Loucy (cell line): ENCODE measurements at regions not wholly inside any gene's neighbourhood (a gene's known extent, or its start where the extent isn't known, plus 50 kb on each side); places are given as distances from the start of the nearest gene placed in this dataset.

Source experiments
- EZH2phosphoT487 ChIP-seq: fragments of 200-600 bp; IDR thresholded peaks from 2 replicates; pipeline ENCODE4 v1.6.1; 2018; ENCODE audit warnings: antibody characterized with exemption, mild to moderate bottlenecking, moderate library complexity, borderline replicate concordance
- TF ChIP-seq, protein P1 (sequence below): fragments of 200-600 bp; sonication (generic); conservative IDR thresholded peaks from 2 replicates; pipeline ENCODE4 v1.5.1; 2014; ENCODE audit warnings: mild to moderate bottlenecking, antibody characterized with exemption, low read length

DNA sequence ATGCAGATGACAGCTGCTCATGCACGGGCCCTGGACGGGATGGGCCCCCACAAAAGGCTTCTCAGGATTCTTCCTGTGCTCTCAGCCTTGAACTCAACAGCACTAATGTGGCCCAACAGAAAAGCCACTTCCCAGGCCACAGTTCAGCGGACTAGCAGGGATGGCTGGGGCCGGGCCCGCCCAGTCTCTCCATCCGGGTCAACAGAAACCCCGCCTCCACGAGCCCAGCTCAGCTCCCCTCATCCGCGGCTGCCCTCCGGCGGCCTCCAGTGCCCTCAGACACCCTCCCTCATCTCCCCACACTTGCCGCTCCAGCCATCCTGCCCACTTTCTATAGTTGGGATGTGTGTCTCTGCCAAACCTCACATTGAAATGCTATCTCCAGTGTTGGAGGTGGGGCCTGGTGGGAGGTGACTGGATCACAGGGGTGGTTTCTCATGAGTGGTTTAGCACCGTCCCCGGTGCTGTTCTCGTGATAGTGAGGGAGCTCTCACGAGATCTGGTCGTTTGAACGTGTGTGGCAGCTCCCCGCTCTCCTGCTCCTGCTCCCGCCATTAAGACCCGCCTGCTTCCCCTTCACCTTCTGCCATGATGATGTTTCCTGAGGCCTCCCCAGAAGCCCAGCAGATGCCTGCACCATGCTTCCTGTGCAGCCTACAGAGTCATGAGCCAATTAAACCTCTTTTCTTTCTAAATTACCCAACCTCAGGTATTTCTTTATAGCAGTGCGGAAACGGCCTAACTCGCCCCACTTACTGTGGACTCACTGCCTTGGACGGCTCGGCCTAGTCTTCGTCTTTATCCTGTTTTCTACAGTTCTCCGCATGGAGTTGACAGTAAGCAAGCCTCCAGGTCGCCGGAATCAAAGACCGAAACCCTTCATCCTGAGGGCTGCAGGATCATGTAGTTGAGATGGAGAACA, 169.9 kb upstream of the RNF32 start:
- TF ChIP-seq, protein P1, sequence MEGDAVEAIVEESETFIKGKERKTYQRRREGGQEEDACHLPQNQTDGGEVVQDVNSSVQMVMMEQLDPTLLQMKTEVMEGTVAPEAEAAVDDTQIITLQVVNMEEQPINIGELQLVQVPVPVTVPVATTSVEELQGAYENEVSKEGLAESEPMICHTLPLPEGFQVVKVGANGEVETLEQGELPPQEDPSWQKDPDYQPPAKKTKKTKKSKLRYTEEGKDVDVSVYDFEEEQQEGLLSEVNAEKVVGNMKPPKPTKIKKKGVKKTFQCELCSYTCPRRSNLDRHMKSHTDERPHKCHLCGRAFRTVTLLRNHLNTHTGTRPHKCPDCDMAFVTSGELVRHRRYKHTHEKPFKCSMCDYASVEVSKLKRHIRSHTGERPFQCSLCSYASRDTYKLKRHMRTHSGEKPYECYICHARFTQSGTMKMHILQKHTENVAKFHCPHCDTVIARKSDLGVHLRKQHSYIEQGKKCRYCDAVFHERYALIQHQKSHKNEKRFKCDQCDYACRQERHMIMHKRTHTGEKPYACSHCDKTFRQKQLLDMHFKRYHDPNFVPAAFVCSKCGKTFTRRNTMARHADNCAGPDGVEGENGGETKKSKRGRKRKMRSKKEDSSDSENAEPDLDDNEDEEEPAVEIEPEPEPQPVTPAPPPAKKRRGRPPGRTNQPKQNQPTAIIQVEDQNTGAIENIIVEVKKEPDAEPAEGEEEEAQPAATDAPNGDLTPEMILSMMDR = no peak
- TF ChIP-seq EZH2phosphoT487 = no peak
